Activated CD4-positive, alpha-beta memory T cell treated with anti-CD3 and anti-CD28 coated beads for 36 hours (primary cell): ENCODE measurements at regions not wholly inside any gene's neighbourhood (a gene's known extent, or its start where the extent isn't known, plus 50 kb on each side); places are given as distances from the start of the nearest gene placed in this dataset.

ENCODE experiments used
- CTCF ChIA-PET: fragments of 350-600 bp; sonication (Branson Sonifier 250); formaldehyde crosslinking; loops from one replicate; lab custom pipeline; 2021; ENCODE audit warnings: antibody characterized with exemption, inconsistent platforms; lab: Charles Lee
- POLR2A ChIA-PET: fragments of 350-600 bp; sonication (Branson Sonifier 250); formaldehyde crosslinking; loops from one replicate; lab custom pipeline; 2021; ENCODE audit warnings: antibody characterized with exemption; lab: Charles Lee
- DNase-seq: peaks from one replicate; pipeline ENCODE4 v3.0.0-alpha.2; 2020
- H3K27ac Mint-ChIP-seq: one replicate; pipeline ENCODE4 v1.8.0; 2021; ENCODE audit warnings: mixed read lengths
- H3K27me3 Mint-ChIP-seq: one replicate; pipeline ENCODE4 v1.8.0; 2021; ENCODE audit warnings: mixed read lengths
- H3K36me3 Mint-ChIP-seq: one replicate; pipeline ENCODE4 v1.8.0; 2021; ENCODE audit warnings: mixed read lengths
- H3K4me1 Mint-ChIP-seq: one replicate; pipeline ENCODE4 v1.8.0; 2021; ENCODE audit warnings: low read depth, mixed read lengths
- H3K4me3 Mint-ChIP-seq: one replicate; pipeline ENCODE4 v1.8.0; 2021; ENCODE audit warnings: mild to moderate bottlenecking, mixed read lengths
- H3K9me3 Mint-ChIP-seq: one replicate; pipeline ENCODE4 v1.8.0; 2021; ENCODE audit warnings: mixed read lengths
- intact Hi-C: fragments of 100-400 bp; cut with micrococcal nuclease; formaldehyde crosslinking; loops from one replicate; pipeline ENCODE4 v1.15.1; 2023

- H3K36me3 Mint-ChIP-seq: no peaks in the 10 kb centered on the region
- no peak for DNase-seq
- H3K4me3 Mint-ChIP-seq: no peak overlapping the region
- peaks cover 14% of the 10 kb centered on the region for H3K9me3 Mint-ChIP-seq
- ChIA-PET CTCF (no interaction called here), POLR2A (no interaction called here)
- H3K27ac Mint-ChIP-seq: no peak overlapping the region
- no peaks in the 10 kb centered on the region for H3K4me1 Mint-ChIP-seq
- intact Hi-C loops: no loop called here
- no peaks in the 10 kb centered on the region for H3K27me3 Mint-ChIP-seq
Observed at GRCh38 chr16:51938861-51939260, 608.1 kb downstream of the TOX3 start.

GRCh38 chr16:51937771-51938170, 609.2 kb downstream of the TOX3 start:
- Mint-ChIP-seq H3K4me1 (no peaks in the 10 kb centered on the region), H3K27ac (no peak overlapping the region), H3K36me3 (no peaks in the 10 kb centered on the region), H3K9me3 (peaks cover 14% of the 10 kb centered on the region), H3K4me3 (no peak overlapping the region), H3K27me3 (no peaks in the 10 kb centered on the region)
- intact Hi-C loops: no loop called here
- CTCF ChIA-PET: no interaction called here
- DNase-seq: no peak
- POLR2A ChIA-PET: no interaction called here

- Mint-ChIP-seq H3K4me3 (no peak overlapping the region), H3K27ac (no peak overlapping the region), H3K4me1 (no peaks in the 10 kb centered on the region), H3K36me3 (no peaks in the 10 kb centered on the region), H3K27me3 (no peaks in the 10 kb centered on the region), H3K9me3 (peaks cover 14% of the 10 kb centered on the region)
- ChIA-PET POLR2A (no interaction called here), CTCF (interaction anchor here (0.7 kb wide), 1 partner anchor 95 kb away, joined by 3 read pairs; no protein-coding TSS in a partner anchor)
- intact Hi-C loops: no loop called here
- DNase-seq: no peak
Observed at GRCh38 chr16:51936846-51937245, 610.1 kb downstream of the TOX3 start.

- no peaks in the 10 kb centered on the region for H3K27me3 Mint-ChIP-seq
- no peaks in the 10 kb centered on the region for H3K4me1 Mint-ChIP-seq
- H3K9me3 Mint-ChIP-seq: peaks cover 9% of the 10 kb centered on the region
- ChIA-PET CTCF (no interaction called here), POLR2A (no interaction called here)
- H3K27ac Mint-ChIP-seq: no peak overlapping the region
- DNase-seq: no peak
- H3K4me3 Mint-ChIP-seq: no peak overlapping the region
- no peaks in the 10 kb centered on the region for H3K36me3 Mint-ChIP-seq
- intact Hi-C loops: no loop called here
Observed at GRCh38 chr16:51932317-51932716, 614.6 kb downstream of the TOX3 start.

- Mint-ChIP-seq H3K27ac (no peak overlapping the region), H3K36me3 (no peaks in the 10 kb centered on the region), H3K4me1 (no peaks in the 10 kb centered on the region), H3K27me3 (no peaks in the 10 kb centered on the region), H3K4me3 (no peak overlapping the region), H3K9me3 (peaks cover 9% of the 10 kb centered on the region)
- ChIA-PET CTCF (no interaction called here), POLR2A (no interaction called here)
- intact Hi-C loops: no loop called here
- DNase-seq: no peak
Observed at GRCh38 chr16:51931653-51932052, 615.3 kb downstream of the TOX3 start.

- no peak overlapping the region for H3K4me3 Mint-ChIP-seq
- intact Hi-C loops: no loop called here
- H3K27me3 Mint-ChIP-seq: no peaks in the 10 kb centered on the region
- H3K36me3 Mint-ChIP-seq: no peaks in the 10 kb centered on the region
- no peak for DNase-seq
- peaks cover 5% of the 10 kb centered on the region for H3K9me3 Mint-ChIP-seq
- no peaks in the 10 kb centered on the region for H3K4me1 Mint-ChIP-seq
- ChIA-PET CTCF (no interaction called here), POLR2A (no interaction called here)
- no peak overlapping the region for H3K27ac Mint-ChIP-seq
Observed at GRCh38 chr16:51924744-51925143, 622.2 kb downstream of the TOX3 start.

- DNase-seq: no peak
- CTCF ChIA-PET: no interaction called here
- Mint-ChIP-seq H3K27ac (no peak overlapping the region), H3K27me3 (no peaks in the 10 kb centered on the region), H3K4me1 (no peaks in the 10 kb centered on the region), H3K4me3 (no peak overlapping the region), H3K36me3 (no peaks in the 10 kb centered on the region), H3K9me3 (peaks cover 4% of the 10 kb centered on the region)
- intact Hi-C loops: no loop called here
- POLR2A ChIA-PET: no interaction called here
Observed at GRCh38 chr16:51922476-51922875, 624.5 kb downstream of the TOX3 start.

GRCh38 chr16:51919736-51920135, 627.2 kb downstream of the TOX3 start:
- Mint-ChIP-seq H3K27me3 (no peaks in the 10 kb centered on the region), H3K27ac (no peak overlapping the region)

GRCh38 chr16:51916814-51917213, 630.1 kb downstream of the TOX3 start:
- DNase-seq: no peak
- Mint-ChIP-seq H3K4me3 (no peak overlapping the region), H3K27ac (no peak overlapping the region), H3K4me1 (no peaks in the 10 kb centered on the region), H3K36me3 (no peaks in the 10 kb centered on the region), H3K27me3 (no peaks in the 10 kb centered on the region), H3K9me3 (peaks cover 2% of the 10 kb centered on the region)
- ChIA-PET POLR2A (no interaction called here), CTCF (no interaction called here)
- intact Hi-C loops: no loop called here

More at GRCh38 chr16:51919736-51920135, 627.2 kb downstream of the TOX3 start:
- Mint-ChIP-seq H3K4me1 (no peaks in the 10 kb centered on the region), H3K36me3 (no peaks in the 10 kb centered on the region), H3K4me3 (no peak overlapping the region), H3K9me3 (peaks cover 2% of the 10 kb centered on the region)
- ChIA-PET POLR2A (no interaction called here), CTCF (no interaction called here)
- no peak for DNase-seq
- intact Hi-C loops: no loop called here

- intact Hi-C loops: no loop called here
- H3K27me3 Mint-ChIP-seq: no peaks in the 10 kb centered on the region
- H3K9me3 Mint-ChIP-seq: peaks cover 2% of the 10 kb centered on the region
- H3K27ac Mint-ChIP-seq: no peak overlapping the region
- no peaks in the 10 kb centered on the region for H3K4me1 Mint-ChIP-seq
- CTCF ChIA-PET: no interaction called here
- POLR2A ChIA-PET: no interaction called here
- no peaks in the 10 kb centered on the region for H3K36me3 Mint-ChIP-seq
- no peak for DNase-seq
- H3K4me3 Mint-ChIP-seq: no peak overlapping the region
Observed at GRCh38 chr16:51916231-51916630, 630.7 kb downstream of the TOX3 start.

GRCh38 chr16:51907680-51908079, 639.3 kb downstream of the TOX3 start:
- H3K36me3 Mint-ChIP-seq: no peaks in the 10 kb centered on the region
- no peaks in the 10 kb centered on the region for H3K27me3 Mint-ChIP-seq
- H3K27ac Mint-ChIP-seq: no peak overlapping the region
- no peaks in the 10 kb centered on the region for H3K4me1 Mint-ChIP-seq
- H3K4me3 Mint-ChIP-seq: no peak overlapping the region
- ChIA-PET CTCF (no interaction called here), POLR2A (no interaction called here)
- no peak for DNase-seq
- H3K9me3 Mint-ChIP-seq: peaks cover 17% of the 10 kb centered on the region
- intact Hi-C loops: no loop called here

- ChIA-PET CTCF (interaction anchor here (1.6 kb wide), 1 partner anchor 14 kb away, joined by 3 read pairs; no protein-coding TSS in a partner anchor), POLR2A (no interaction called here)
- H3K4me1 Mint-ChIP-seq: no peaks in the 10 kb centered on the region
- intact Hi-C loops: no loop called here
- no peak overlapping the region for H3K4me3 Mint-ChIP-seq
- peaks cover 10% of the 10 kb centered on the region for H3K9me3 Mint-ChIP-seq
- H3K27me3 Mint-ChIP-seq: no peaks in the 10 kb centered on the region
- no peak for DNase-seq
- H3K36me3 Mint-ChIP-seq: no peaks in the 10 kb centered on the region
- no peak overlapping the region for H3K27ac Mint-ChIP-seq
Observed at GRCh38 chr16:51900221-51900780, 646.6 kb downstream of the TOX3 start.

- no peak overlapping the region for H3K27ac Mint-ChIP-seq
- CTCF ChIA-PET: interaction anchor here (1.6 kb wide), 1 partner anchor 15 kb away, joined by 3 read pairs; no protein-coding TSS in a partner anchor
Observed at GRCh38 chr16:51898872-51899271, 648.1 kb downstream of the TOX3 start.

More at GRCh38 chr16:51898872-51899271, 648.1 kb downstream of the TOX3 start:
- H3K27me3 Mint-ChIP-seq: no peaks in the 10 kb centered on the region
- no peak for DNase-seq
- POLR2A ChIA-PET: no interaction called here
- intact Hi-C loops: no loop called here
- no peak overlapping the region for H3K4me3 Mint-ChIP-seq
- no peaks in the 10 kb centered on the region for H3K36me3 Mint-ChIP-seq
- H3K9me3 Mint-ChIP-seq: peaks cover 6% of the 10 kb centered on the region
- H3K4me1 Mint-ChIP-seq: no peaks in the 10 kb centered on the region
